Loucy (cell line): ENCODE measurements at regions not wholly inside any gene's neighbourhood (a gene's known extent, or its start where the extent isn't known, plus 50 kb on each side); places are given as distances from the start of the nearest gene placed in this dataset.

Source experiments
- EZH2phosphoT487 ChIP-seq: fragments of 200-600 bp; IDR thresholded peaks from 2 replicates; pipeline ENCODE4 v1.6.1; 2018; ENCODE audit warnings: antibody characterized with exemption, mild to moderate bottlenecking, moderate library complexity, borderline replicate concordance
- TF ChIP-seq, protein P1 (sequence below): fragments of 200-600 bp; sonication (generic); conservative IDR thresholded peaks from 2 replicates; pipeline ENCODE4 v1.5.1; 2014; ENCODE audit warnings: mild to moderate bottlenecking, antibody characterized with exemption, low read length

DNA sequence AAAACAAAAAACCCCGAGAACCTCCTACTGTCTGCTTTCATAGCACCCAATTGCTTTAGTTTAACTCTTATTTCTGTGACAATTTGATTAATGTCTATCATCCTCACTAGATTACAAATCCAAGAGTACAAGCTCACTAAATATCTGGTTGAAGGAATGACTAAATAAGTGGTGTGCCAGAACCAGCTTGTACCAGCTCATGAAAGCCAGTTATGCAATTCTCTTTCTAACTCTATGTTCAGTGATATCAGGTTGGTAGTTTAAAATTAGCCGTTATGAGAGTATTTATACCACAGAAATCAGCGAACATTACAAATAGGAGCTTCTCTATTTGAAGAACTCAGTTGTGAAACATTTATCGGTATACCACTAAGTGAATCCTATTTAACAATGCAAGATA lies 137.2 kb upstream of the MITF start:
- TF ChIP-seq, protein P1, sequence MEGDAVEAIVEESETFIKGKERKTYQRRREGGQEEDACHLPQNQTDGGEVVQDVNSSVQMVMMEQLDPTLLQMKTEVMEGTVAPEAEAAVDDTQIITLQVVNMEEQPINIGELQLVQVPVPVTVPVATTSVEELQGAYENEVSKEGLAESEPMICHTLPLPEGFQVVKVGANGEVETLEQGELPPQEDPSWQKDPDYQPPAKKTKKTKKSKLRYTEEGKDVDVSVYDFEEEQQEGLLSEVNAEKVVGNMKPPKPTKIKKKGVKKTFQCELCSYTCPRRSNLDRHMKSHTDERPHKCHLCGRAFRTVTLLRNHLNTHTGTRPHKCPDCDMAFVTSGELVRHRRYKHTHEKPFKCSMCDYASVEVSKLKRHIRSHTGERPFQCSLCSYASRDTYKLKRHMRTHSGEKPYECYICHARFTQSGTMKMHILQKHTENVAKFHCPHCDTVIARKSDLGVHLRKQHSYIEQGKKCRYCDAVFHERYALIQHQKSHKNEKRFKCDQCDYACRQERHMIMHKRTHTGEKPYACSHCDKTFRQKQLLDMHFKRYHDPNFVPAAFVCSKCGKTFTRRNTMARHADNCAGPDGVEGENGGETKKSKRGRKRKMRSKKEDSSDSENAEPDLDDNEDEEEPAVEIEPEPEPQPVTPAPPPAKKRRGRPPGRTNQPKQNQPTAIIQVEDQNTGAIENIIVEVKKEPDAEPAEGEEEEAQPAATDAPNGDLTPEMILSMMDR = no peak
- TF ChIP-seq EZH2phosphoT487 = no peak
